C4-2B (cell line): ENCODE measurements at regions not wholly inside any gene's neighbourhood (a gene's known extent, or its start where the extent isn't known, plus 50 kb on each side); places are given as distances from the start of the nearest gene placed in this dataset.

Source experiments
- CTCF ChIP-seq: fragments of 450-650 bp; conservative IDR thresholded peaks from 2 replicates; pipeline ENCODE4 v1.5.1; 2017; ENCODE audit warnings: mild to moderate bottlenecking
- ZFX ChIP-seq: fragments of 450-650 bp; IDR thresholded peaks from 2 replicates; pipeline ENCODE4 v1.6.1; 2017

- no peak for TF ChIP-seq CTCF
- TF ChIP-seq ZFX, result no peak
These were observed 192.7 kb upstream of the TOPAZ1 start for GRCh38 chr3:44048949-44049348.
